Lung (tissue), 11 donors: ENCODE measurements at regions not wholly inside any gene's neighbourhood (a gene's known extent, or its start where the extent isn't known, plus 50 kb on each side); places are given as distances from the start of the nearest gene placed in this dataset.
"Not testable (repeated sequence)": the region's sequence is repeated elsewhere in the genome, so short reads cannot be mapped to it uniquely, and the experiment has no call there.

Source experiments
- ATAC-seq: fragments of 200-7000 bp; cut with Tn5 transposase; one replicate; pipeline ENCODE4 v1.9.1; 2020; ENCODE audit warnings: moderate number of reproducible peaks; ENCODE audit not compliant: insufficient read depth, low FRiP score
- DNase-seq, 3 donors: peaks; one replicate each; pipeline ENCODE4 v3.0.0-alpha.2; 2013 to 2017
- H3K27ac ChIP-seq, 2 donors: one replicate each; pipeline ENCODE4 v1.5.1; 2013; ENCODE audit warnings: mild to moderate bottlenecking in 2 of 2, moderate library complexity in 2 of 2, control low read depth in 1 of 2, inconsistent platforms in 1 of 2, low read depth in 1 of 2, low read length in 1 of 2
- H3K27me3 ChIP-seq, 3 donors: one replicate each; pipeline ENCODE4 v1.5.1; 2013; ENCODE audit warnings: low read length in 2 of 3; ENCODE audit not compliant: control insufficient read depth in 3 of 3, insufficient read depth in 3 of 3
- H3K36me3 ChIP-seq, 4 donors: one replicate each; pipeline ENCODE4 v1.5.1; 2013; ENCODE audit warnings: low read length in 4 of 4, mild to moderate bottlenecking in 1 of 4, moderate library complexity in 1 of 4; ENCODE audit not compliant: control insufficient read depth in 4 of 4, insufficient read depth in 4 of 4
- H3K4me1 ChIP-seq, 5 donors: one replicate each; pipeline ENCODE4 v1.5.1; 2013; ENCODE audit warnings: low read length in 5 of 5, mild to moderate bottlenecking in 2 of 5, moderate library complexity in 1 of 5; ENCODE audit not compliant: control insufficient read depth in 5 of 5, insufficient read depth in 5 of 5
- H3K4me3 ChIP-seq: one replicate; pipeline ENCODE4 v1.5.1; 2013; ENCODE audit warnings: mild to moderate bottlenecking, control low read depth, moderate library complexity
- H3K9ac ChIP-seq, 2 donors: one replicate each; pipeline ENCODE4 v1.5.1; 2013; ENCODE audit warnings: low read length in 2 of 2, control low read depth in 1 of 2; ENCODE audit not compliant: insufficient read depth in 1 of 2
- H3K9me3 ChIP-seq, 4 donors: one replicate each; pipeline ENCODE4 v1.5.1; 2013; ENCODE audit warnings: low read length in 3 of 4, mild to moderate bottlenecking in 1 of 4, moderate library complexity in 1 of 4; ENCODE audit not compliant: control insufficient read depth in 4 of 4, insufficient read depth in 3 of 4
- CTCF ChIP-seq: IDR thresholded peaks from 2 replicates; pipeline ENCODE4 v1.5.1; 2012; ENCODE audit warnings: mild to moderate bottlenecking; ENCODE audit errors: control extremely low read depth, extremely low read depth
- WGBS, 2 donors: extraction: QIAGEN DNeasy Blood & Tissue Kit; methylation state at CpG; one replicate each; pipeline ENCODE4 v1.1.7; 2013; 5-methylcytosine and 5-hydroxymethylcytosine counted together
- donor health status: control.
- donor health status: control.
- donor health status: Bipolar disorder and iron deficiency.
- donor health status: healthy.
- donor health status: DM: yes; HTN: yes; CAD: no.

GRCh38 chr4:186368281-186368680 lies 102.3 kb downstream of the F11 start:
- H3K27ac ChIP-seq = no peak overlapping the region
- peaks cover 0 to 13% (median 9%) of the 10 kb centered on the region in 4 donors for H3K9me3 ChIP-seq
- ATAC-seq (no peak), DNase-seq (no peak)
- H3K27me3 ChIP-seq = no peaks in the 10 kb centered on the region
- 84 to 88% methylated on average over 4 of the region's 4 CpGs for WGBS, 2 donors
- no peaks in the 10 kb centered on the region for H3K36me3 ChIP-seq
- no peak overlapping the region for H3K9ac ChIP-seq
- no peaks in the 10 kb centered on the region for H3K4me1 ChIP-seq
- no peak for TF ChIP-seq CTCF
- no peak overlapping the region for H3K4me3 ChIP-seq

GRCh38 chr4:186366326-186366725 lies 100.3 kb downstream of the F11 start:
- WGBS, 2 donors = 89 to 92% methylated on average over 5 of the region's 5 CpGs
- Histone ChIP-seq H3K27me3 (no peaks in the 10 kb centered on the region), H3K4me1 (no peaks in the 10 kb centered on the region), H3K36me3 (no peaks in the 10 kb centered on the region), H3K4me3 (no peak overlapping the region), H3K27ac (no peak overlapping the region), H3K9ac (no peak overlapping the region), H3K9me3 (peaks cover 0 to 21% (median 9%) of the 10 kb centered on the region in 4 donors)
- DNase-seq (no peak), ATAC-seq (no peak)
- no peak for TF ChIP-seq CTCF

- not testable (repeated sequence) for DNase-seq, H3K36me3 ChIP-seq, H3K27ac ChIP-seq, ATAC-seq, H3K4me1 ChIP-seq, H3K27me3 ChIP-seq, H3K9ac ChIP-seq, H3K4me3 ChIP-seq
- 83 to 90% methylated on average over 6 of the region's 6 CpGs for WGBS, 2 donors
- peaks cover 0 to 23% (median 11%) of the 10 kb centered on the region in 4 donors for H3K9me3 ChIP-seq
Observed at GRCh38 chr4:186363038-186363437, 97.0 kb downstream of the F11 start.

GRCh38 chr4:186360551-186360950 lies 94.6 kb downstream of the F11 start:
- Histone ChIP-seq H3K4me1 (no peaks in the 10 kb centered on the region), H3K36me3 (no peaks in the 10 kb centered on the region), H3K27ac (no peak overlapping the region), H3K27me3 (no peaks in the 10 kb centered on the region), H3K4me3 (no peak overlapping the region), H3K9ac (no peak overlapping the region), H3K9me3 (peaks cover 0 to 23% (median 11%) of the 10 kb centered on the region in 4 donors)
- WGBS, 2 donors = 89 to 90% methylated on average over 4 of the region's 4 CpGs
- ATAC-seq = no peak
- DNase-seq = no peak
- TF ChIP-seq CTCF = no peak
